ENCODE measurements at regions not wholly inside any gene's neighbourhood (a gene's known extent, or its start where the extent isn't known, plus 50 kb on each side); places are given as distances from the start of the nearest gene placed in this dataset.

- Histone ChIP-seq H3K9me3 (ENCODE audit: low read depth) (no peaks in the 10 kb centered on the region), H3K27ac (no peak overlapping the region), H3K4me2 (ENCODE audit: unreplicated experiment) (no peak overlapping the region), H3K27me3 (replicated peaks; ENCODE audit: insufficient read depth) (peaks cover 6% of the 10 kb centered on the region), H3K4me1 (ENCODE audit: insufficient read depth) (no peaks in the 10 kb centered on the region), H3K9ac (no peak overlapping the region), H3K36me3 (ENCODE audit: low read depth) (no peaks in the 10 kb centered on the region), H2AFZ (no peak overlapping the region), H3F3A (ENCODE audit: insufficient read depth) (no peaks in the 10 kb centered on the region), H3K79me2 (ENCODE audit: insufficient read depth) (no peaks in the 10 kb centered on the region), H3K9me2 (ENCODE audit: insufficient read depth) (no peaks in the 10 kb centered on the region), H4K20me1 (ENCODE audit: insufficient read depth) (no peaks in the 10 kb centered on the region), H3K4me3 (no peak overlapping the region)
- no peak for DNase-seq
- in situ Hi-C loops (cut with MboI): no loop called here
- WGBS, 2 experiments (ENCODE audit: low coverage in 1 of 2, low lambda C conversion rate in 2 of 2, missing lambda C conversion rate in 2 of 2): 9 to 12% methylated on average over 2 of the region's 2 CpGs
- no peak for TF ChIP-seq EZH2 (IDR thresholded peaks at IDR 0.05; ENCODE audit: insufficient read depth, poor library complexity, severe bottlenecking)
- TF ChIP-seq EZH2phosphoT487 (IDR thresholded peaks at IDR 0.05; ENCODE audit: insufficient read depth, low read depth): no peak
Measured at GRCh38 chr5:9977070-9977469, 272.6 kb downstream of the ATPSCKMT start.

GRCh38 chr5:9976621-9977020 is 273.1 kb downstream of the ATPSCKMT start:
- WGBS, 2 experiments (ENCODE audit: low coverage in 1 of 2, low lambda C conversion rate in 2 of 2, missing lambda C conversion rate in 2 of 2): 30 to 40% methylated on average over 3 of the region's 3 CpGs
- H3K9me2 ChIP-seq (ENCODE audit: insufficient read depth): no peaks in the 10 kb centered on the region
- H3F3A ChIP-seq (ENCODE audit: insufficient read depth): no peaks in the 10 kb centered on the region
- H3K27me3 ChIP-seq (replicated peaks; ENCODE audit: insufficient read depth): peaks cover 6% of the 10 kb centered on the region
- no peaks in the 10 kb centered on the region for H4K20me1 ChIP-seq (ENCODE audit: insufficient read depth)
- H3K4me3 ChIP-seq: no peak overlapping the region
- no peak for TF ChIP-seq EZH2 (IDR thresholded peaks at IDR 0.05; ENCODE audit: insufficient read depth, poor library complexity, severe bottlenecking)
- H3K4me1 ChIP-seq (ENCODE audit: insufficient read depth): no peaks in the 10 kb centered on the region
- no peak overlapping the region for H2AFZ ChIP-seq
- no peak for DNase-seq
- no peaks in the 10 kb centered on the region for H3K36me3 ChIP-seq (ENCODE audit: low read depth)
- no peak overlapping the region for H3K27ac ChIP-seq
- no peaks in the 10 kb centered on the region for H3K9me3 ChIP-seq (ENCODE audit: low read depth)
- H3K79me2 ChIP-seq (ENCODE audit: insufficient read depth): no peaks in the 10 kb centered on the region
- H3K9ac ChIP-seq: no peak overlapping the region
- in situ Hi-C loops (cut with MboI): no loop called here
- no peak overlapping the region for H3K4me2 ChIP-seq (ENCODE audit: unreplicated experiment)

GRCh38 chr5:9972059-9972458 is 277.6 kb downstream of the ATPSCKMT start:
- Histone ChIP-seq H3K4me1 (ENCODE audit: insufficient read depth) (no peaks in the 10 kb centered on the region), H2AFZ (no peak overlapping the region), H3K27ac (no peak overlapping the region), H3K9ac (no peak overlapping the region), H3K9me3 (ENCODE audit: low read depth) (no peaks in the 10 kb centered on the region), H3K36me3 (ENCODE audit: low read depth) (no peaks in the 10 kb centered on the region; the same call in 1 of the 2 replicates), H3K9me2 (ENCODE audit: insufficient read depth) (no peaks in the 10 kb centered on the region), H3F3A (ENCODE audit: insufficient read depth) (no peaks in the 10 kb centered on the region), H3K79me2 (ENCODE audit: insufficient read depth) (no peaks in the 10 kb centered on the region), H3K27me3 (replicated peaks; ENCODE audit: insufficient read depth) (no peaks in the 10 kb centered on the region; the same call in 1 of the 2 replicates), H3K4me2 (ENCODE audit: unreplicated experiment) (no peak overlapping the region), H3K4me3 (no peak overlapping the region), H4K20me1 (ENCODE audit: insufficient read depth) (no peaks in the 10 kb centered on the region)
- DNase-seq: no peak
- in situ Hi-C loops (cut with MboI): no loop called here
- 53 to 54% methylated on average over 3 of the region's 3 CpGs for WGBS, 2 experiments (ENCODE audit: low coverage in 1 of 2, low lambda C conversion rate in 2 of 2, missing lambda C conversion rate in 2 of 2)
- TF ChIP-seq EZH2 (IDR thresholded peaks at IDR 0.05; ENCODE audit: insufficient read depth, poor library complexity, severe bottlenecking) (no peak), EZH2phosphoT487 (IDR thresholded peaks at IDR 0.05; ENCODE audit: insufficient read depth, low read depth) (no peak)

GRCh38 chr5:9971301-9971700 is 278.4 kb downstream of the ATPSCKMT start:
- H3K9me3 ChIP-seq (ENCODE audit: low read depth): no peaks in the 10 kb centered on the region
- no peaks in the 10 kb centered on the region for H3K4me1 ChIP-seq (ENCODE audit: insufficient read depth)
- in situ Hi-C loops (cut with MboI): no loop called here
- H3K36me3 ChIP-seq (ENCODE audit: low read depth): no peaks in the 10 kb centered on the region; the same call in 1 of the 2 replicates
- no peak for DNase-seq
- no peaks in the 10 kb centered on the region for H3K9me2 ChIP-seq (ENCODE audit: insufficient read depth)
- no peak overlapping the region for H3K4me2 ChIP-seq (ENCODE audit: unreplicated experiment)
- no peaks in the 10 kb centered on the region for H3F3A ChIP-seq (ENCODE audit: insufficient read depth)
- H4K20me1 ChIP-seq (ENCODE audit: insufficient read depth): no peaks in the 10 kb centered on the region
- peaks cover 2% of the 10 kb centered on the region; the same call in 1 of the 2 replicates for H3K27me3 ChIP-seq (replicated peaks; ENCODE audit: insufficient read depth)
- no peak overlapping the region for H2AFZ ChIP-seq
- 50 to 54% methylated on average over 6 of the region's 6 CpGs for WGBS, 2 experiments (ENCODE audit: low coverage in 1 of 2, low lambda C conversion rate in 2 of 2, missing lambda C conversion rate in 2 of 2)
- H3K79me2 ChIP-seq (ENCODE audit: insufficient read depth): no peaks in the 10 kb centered on the region
- no peak for TF ChIP-seq EZH2 (IDR thresholded peaks at IDR 0.05; ENCODE audit: insufficient read depth, poor library complexity, severe bottlenecking)
- TF ChIP-seq EZH2phosphoT487 (IDR thresholded peaks at IDR 0.05; ENCODE audit: insufficient read depth, low read depth): no peak
- H3K27ac ChIP-seq: no peak overlapping the region
- H3K4me3 ChIP-seq: no peak overlapping the region
- H3K9ac ChIP-seq: no peak overlapping the region

- H3K27me3 ChIP-seq (replicated peaks; ENCODE audit: insufficient read depth): peaks cover 20% of the 10 kb centered on the region; the same call in 1 of the 2 replicates
- in situ Hi-C loops (cut with MboI): no loop called here
- H3K36me3 ChIP-seq (ENCODE audit: low read depth): no peaks in the 10 kb centered on the region
- H3K4me2 ChIP-seq (ENCODE audit: unreplicated experiment): no peak overlapping the region
- no peaks in the 10 kb centered on the region for H3F3A ChIP-seq (ENCODE audit: insufficient read depth)
- H2AFZ ChIP-seq: no peak overlapping the region
- H4K20me1 ChIP-seq (ENCODE audit: insufficient read depth): no peaks in the 10 kb centered on the region
- no peak for DNase-seq
- 49 to 55% methylated on average over 5 of the region's 5 CpGs for WGBS, 2 experiments (ENCODE audit: low coverage in 1 of 2, low lambda C conversion rate in 2 of 2, missing lambda C conversion rate in 2 of 2)
- no peaks in the 10 kb centered on the region for H3K9me2 ChIP-seq (ENCODE audit: insufficient read depth)
- no peak overlapping the region for H3K27ac ChIP-seq
- 0 out of 2 replicates have a peak, but pooled peaks cover 3% of the 10 kb centered on the region for H3K4me1 ChIP-seq (ENCODE audit: insufficient read depth)
- H3K4me3 ChIP-seq: no peak overlapping the region
- no peak for TF ChIP-seq EZH2 (IDR thresholded peaks at IDR 0.05; ENCODE audit: insufficient read depth, poor library complexity, severe bottlenecking)
- no peak for TF ChIP-seq EZH2phosphoT487 (IDR thresholded peaks at IDR 0.05; ENCODE audit: insufficient read depth, low read depth)
- H3K9ac ChIP-seq: no peak overlapping the region
- no peaks in the 10 kb centered on the region for H3K79me2 ChIP-seq (ENCODE audit: insufficient read depth)
- H3K9me3 ChIP-seq (ENCODE audit: low read depth): no peaks in the 10 kb centered on the region
Measured at GRCh38 chr5:9958914-9959313, 290.8 kb downstream of the ATPSCKMT start.

All from GM23248 (cell line).